GM12874 (cell line): ENCODE measurements at regions not wholly inside any gene's neighbourhood (a gene's known extent, or its start where the extent isn't known, plus 50 kb on each side); places are given as distances from the start of the nearest gene placed in this dataset.

Experiments
- TF ChIP-seq, protein P1 (sequence below): IDR thresholded peaks from 2 replicates; pipeline ENCODE4 v1.5.1; 2011; ENCODE audit warnings: low read depth, mild to moderate bottlenecking, control low read depth, low read length, moderate library complexity; ENCODE audit not compliant: insufficient read depth

DNA sequence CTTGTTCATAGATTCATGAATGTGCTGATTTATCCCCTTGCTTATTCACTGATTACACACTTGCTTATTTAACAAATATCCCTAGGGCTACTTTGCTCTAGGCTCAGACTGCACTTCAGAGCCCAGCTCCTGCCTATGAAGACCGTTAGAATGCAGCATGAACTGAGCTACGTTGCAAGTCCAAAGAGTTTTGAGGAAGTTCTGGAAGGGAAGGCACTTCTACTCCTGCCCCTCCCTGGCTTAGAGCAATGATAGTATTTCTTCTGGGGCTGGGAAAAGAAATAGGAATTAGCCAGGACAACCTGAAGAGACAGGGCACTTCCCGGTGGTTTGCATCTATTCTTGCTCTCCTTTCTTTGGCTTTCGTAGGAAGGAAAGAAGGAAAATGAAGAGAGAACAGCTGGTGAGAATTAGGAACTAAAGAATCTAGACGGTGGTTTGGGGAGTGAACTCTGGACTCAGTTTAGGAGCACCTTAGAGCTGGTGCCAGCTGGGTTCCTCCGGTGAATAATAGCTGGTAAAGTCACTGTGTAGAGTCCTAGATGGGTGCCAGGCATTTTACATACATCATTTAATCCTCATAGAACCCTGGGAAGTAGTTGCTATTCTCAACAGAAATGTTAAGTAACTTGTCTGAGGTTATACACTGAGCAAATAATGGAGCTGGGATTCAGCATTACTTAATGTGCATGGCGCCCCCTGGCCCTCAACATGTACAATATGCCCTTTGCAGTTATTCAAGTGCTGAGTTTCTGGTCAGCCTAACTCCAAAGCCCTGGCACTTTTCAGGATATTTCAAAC is 65.9 kb downstream of the NDUFS5 start:
- TF ChIP-seq, protein P1, sequence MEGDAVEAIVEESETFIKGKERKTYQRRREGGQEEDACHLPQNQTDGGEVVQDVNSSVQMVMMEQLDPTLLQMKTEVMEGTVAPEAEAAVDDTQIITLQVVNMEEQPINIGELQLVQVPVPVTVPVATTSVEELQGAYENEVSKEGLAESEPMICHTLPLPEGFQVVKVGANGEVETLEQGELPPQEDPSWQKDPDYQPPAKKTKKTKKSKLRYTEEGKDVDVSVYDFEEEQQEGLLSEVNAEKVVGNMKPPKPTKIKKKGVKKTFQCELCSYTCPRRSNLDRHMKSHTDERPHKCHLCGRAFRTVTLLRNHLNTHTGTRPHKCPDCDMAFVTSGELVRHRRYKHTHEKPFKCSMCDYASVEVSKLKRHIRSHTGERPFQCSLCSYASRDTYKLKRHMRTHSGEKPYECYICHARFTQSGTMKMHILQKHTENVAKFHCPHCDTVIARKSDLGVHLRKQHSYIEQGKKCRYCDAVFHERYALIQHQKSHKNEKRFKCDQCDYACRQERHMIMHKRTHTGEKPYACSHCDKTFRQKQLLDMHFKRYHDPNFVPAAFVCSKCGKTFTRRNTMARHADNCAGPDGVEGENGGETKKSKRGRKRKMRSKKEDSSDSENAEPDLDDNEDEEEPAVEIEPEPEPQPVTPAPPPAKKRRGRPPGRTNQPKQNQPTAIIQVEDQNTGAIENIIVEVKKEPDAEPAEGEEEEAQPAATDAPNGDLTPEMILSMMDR = peak; percentile 71

DNA sequence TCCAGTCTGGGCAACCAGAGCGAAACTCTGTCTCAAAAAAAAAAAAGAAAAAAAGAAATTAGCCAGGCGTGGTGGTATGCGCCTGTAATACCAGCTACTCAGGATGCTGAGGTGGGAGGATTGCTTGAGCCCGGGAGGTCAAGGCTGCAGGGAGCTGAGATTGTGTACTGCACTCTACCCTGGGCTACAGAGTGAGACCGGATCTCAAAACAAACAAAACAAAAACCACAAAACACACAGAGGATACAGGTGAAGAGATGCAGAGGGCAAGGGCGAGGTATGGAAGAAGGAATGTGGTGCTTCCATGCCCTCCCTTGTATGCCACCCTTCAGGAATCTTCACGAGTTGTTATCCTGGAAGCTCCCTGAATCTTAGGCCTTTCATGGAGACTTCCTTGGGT is 68.5 kb downstream of the NDUFS5 start:
- TF ChIP-seq, protein P1 = no peak

DNA sequence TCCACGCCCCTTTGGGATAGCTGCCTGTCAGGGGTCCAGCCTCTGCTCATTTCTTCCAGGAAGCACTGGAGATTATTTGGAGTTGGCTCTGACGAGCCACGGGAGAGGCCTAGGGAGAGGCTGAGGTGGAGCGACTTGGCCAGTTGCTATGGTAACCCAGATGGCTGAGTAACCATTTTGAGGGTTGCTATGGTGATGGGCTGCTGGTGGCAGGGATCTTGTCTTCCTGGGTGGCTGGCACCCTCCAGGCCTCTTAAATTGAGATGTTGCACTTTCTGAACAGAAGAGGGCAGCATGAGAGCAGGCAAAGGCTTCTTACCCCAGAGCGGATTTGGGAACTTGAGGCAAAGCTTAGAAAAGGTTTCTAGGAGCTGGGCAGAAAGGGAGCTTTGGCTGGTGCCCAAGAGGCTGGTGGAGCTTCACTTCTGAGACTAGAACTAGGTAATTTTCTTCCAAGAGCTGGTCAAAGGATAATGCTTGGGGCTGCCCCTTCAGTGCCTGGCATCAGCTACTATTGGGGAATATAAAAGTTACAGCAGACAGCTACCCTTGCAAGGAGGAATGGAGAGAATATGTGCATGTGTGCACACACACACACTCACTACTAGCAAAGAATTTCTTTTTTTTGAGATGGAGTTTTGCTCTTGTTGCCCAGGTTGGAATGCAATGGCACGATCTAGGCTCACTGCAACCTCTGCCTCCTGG is 72.5 kb downstream of the NDUFS5 start:
- TF ChIP-seq, protein P1 = peak; percentile 78

- TF ChIP-seq, protein P1 = peak; percentile 61
Observed at GRCh38 chr1:39102537-39103327, 76.6 kb downstream of the NDUFS5 start.

- TF ChIP-seq, protein P1 = no peak
Observed at GRCh38 chr1:39103328-39104157, 77.4 kb downstream of the NDUFS5 start.

DNA sequence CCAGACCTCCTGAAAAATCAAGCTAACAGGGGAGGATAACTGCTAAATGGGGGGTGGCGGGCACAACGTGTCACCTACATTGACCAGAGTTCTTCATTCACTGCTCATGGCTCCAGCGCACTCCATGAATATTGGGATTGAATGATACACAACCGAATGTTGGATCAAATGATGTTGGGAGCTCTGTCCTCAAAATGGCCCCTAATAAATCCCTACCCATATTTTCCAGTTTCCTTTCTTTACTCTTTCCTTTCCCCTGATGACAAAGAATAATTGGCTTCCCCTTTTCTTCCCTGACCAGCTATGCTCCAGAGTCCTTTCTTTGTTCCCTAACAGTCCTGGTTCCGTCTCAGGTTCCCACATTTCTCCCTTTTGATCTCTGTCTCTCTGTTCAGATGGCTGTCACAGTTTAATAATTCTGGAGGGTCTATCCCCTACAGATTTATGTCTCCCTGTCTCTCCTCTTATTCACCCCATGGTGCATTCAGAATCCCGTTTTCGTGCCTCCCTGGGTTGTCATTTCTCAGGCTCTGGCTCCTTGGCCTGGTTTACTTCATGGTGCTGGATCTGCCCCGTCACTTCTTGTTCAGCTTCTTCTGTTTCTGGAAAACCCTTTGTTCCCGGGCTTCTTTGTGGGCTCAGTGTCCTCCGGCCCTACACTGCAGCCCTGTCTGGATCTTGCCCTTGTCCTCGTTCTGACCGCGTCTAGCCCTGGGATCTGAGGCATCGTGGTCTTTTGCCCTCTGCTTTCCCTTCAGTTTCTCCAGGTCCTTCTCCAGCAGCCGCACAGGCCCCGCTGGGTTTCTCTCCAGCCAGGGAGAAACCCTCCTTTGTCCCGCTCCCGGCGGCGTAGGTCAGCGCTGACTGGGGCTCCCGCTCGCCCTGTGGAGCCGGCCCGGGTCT is 78.3 kb downstream of the NDUFS5 start:
- TF ChIP-seq, protein P1 = no peak
